Omental fat pad (tissue), 3 donors: ENCODE measurements at regions not wholly inside any gene's neighbourhood (a gene's known extent, or its start where the extent isn't known, plus 50 kb on each side); places are given as distances from the start of the nearest gene placed in this dataset.
A peak's percentile ranks its signal among the peaks of the same experiment; 100 is the strongest.

ENCODE experiments used
- ATAC-seq: fragments of 150-250 bp; one replicate; pipeline ENCODE4 v1.9.1; 2016; ENCODE audit warnings: mild to moderate bottlenecking, moderate library complexity; ENCODE audit not compliant: low FRiP score
- DNase-seq: peaks from one replicate; pipeline ENCODE4 v3.0.0-alpha.2; 2019; ENCODE audit warnings: low spot score
- CTCF ChIP-seq, 3 donors: fragments of 450-650 bp; IDR thresholded peaks; one replicate each; pipeline ENCODE4 v1.5.1; 2016 to 2017; ENCODE audit warnings: antibody characterized with exemption in 3 of 3, mild to moderate bottlenecking in 3 of 3, moderate library complexity in 2 of 3

- DNase-seq: no peak
- no peak for TF ChIP-seq CTCF (IDR thresholded peaks at IDR 0.05)
- no peak for ATAC-seq
These were observed 585.2 kb downstream of the C12orf50 start for GRCh38 chr12:87444039-87444438.

- no peak for DNase-seq
- no peak for ATAC-seq
- TF ChIP-seq CTCF (IDR thresholded peaks at IDR 0.05): no peak
These were observed 587.7 kb downstream of the C12orf50 start for GRCh38 chr12:87441511-87441910.

GRCh38 chr12:87439990-87440827 is 589.0 kb downstream of the C12orf50 start:
- ATAC-seq: peak; percentile 94
- DNase-seq: no peak
- no peak for TF ChIP-seq CTCF (IDR thresholded peaks at IDR 0.05)

GRCh38 chr12:87430444-87430843 is 598.8 kb downstream of the C12orf50 start:
- DNase-seq (no peak), ATAC-seq (no peak)
- no peak for TF ChIP-seq CTCF (IDR thresholded peaks at IDR 0.05)

GRCh38 chr12:87428701-87429277 is 600.4 kb downstream of the C12orf50 start:
- no peak for TF ChIP-seq CTCF (IDR thresholded peaks at IDR 0.05)
- ATAC-seq (peak; percentile 64), DNase-seq (no peak)

- ATAC-seq: no peak
- no peak for TF ChIP-seq CTCF (IDR thresholded peaks at IDR 0.05)
- no peak for DNase-seq
These were observed 601.4 kb downstream of the C12orf50 start for GRCh38 chr12:87427770-87428169.
